IMR-90 (cell line): ENCODE measurements at regions not wholly inside any gene's neighbourhood (a gene's known extent, or its start where the extent isn't known, plus 50 kb on each side); places are given as distances from the start of the nearest gene placed in this dataset.

Experiments used
- CEBPB ChIP-seq: IDR thresholded peaks from 2 replicates; pipeline ENCODE4 v1.6.1; 2012; ENCODE audit warnings: low read depth, low read length, improper control_type of control experiment
- CTCF ChIP-seq: conservative IDR thresholded peaks from 2 replicates; pipeline ENCODE4 v1.5.1; 2012; ENCODE audit warnings: mild to moderate bottlenecking, low read depth, low read length, improper control_type of control experiment
- POLR2A ChIP-seq: IDR thresholded peaks from 2 replicates; pipeline ENCODE4 v1.6.1; 2012; ENCODE audit warnings: mild to moderate bottlenecking, low read depth, low read length
- RFX5 ChIP-seq: IDR thresholded peaks from 2 replicates; pipeline ENCODE4 v1.8.0; 2012; ENCODE audit warnings: low read depth, mild to moderate bottlenecking, low read length, moderate library complexity
- USF2 ChIP-seq: fragments of 150-350 bp; IDR thresholded peaks from 2 replicates; pipeline ENCODE4 v1.6.1; 2017; ENCODE audit warnings: mild to moderate bottlenecking, antibody characterized with exemption, low read length, low read depth

GRCh38 chr1:238722812-238723211 is 663.6 kb upstream of the CHRM3 start:
- TF ChIP-seq CTCF, result no peak
- no peak for TF ChIP-seq POLR2A
- TF ChIP-seq RFX5, result no peak
- no peak for TF ChIP-seq USF2
- TF ChIP-seq CEBPB, result no peak
